ENCODE measurements at regions not wholly inside any gene's neighbourhood (a gene's known extent, or its start where the extent isn't known, plus 50 kb on each side); places are given as distances from the start of the nearest gene placed in this dataset.

DNA sequence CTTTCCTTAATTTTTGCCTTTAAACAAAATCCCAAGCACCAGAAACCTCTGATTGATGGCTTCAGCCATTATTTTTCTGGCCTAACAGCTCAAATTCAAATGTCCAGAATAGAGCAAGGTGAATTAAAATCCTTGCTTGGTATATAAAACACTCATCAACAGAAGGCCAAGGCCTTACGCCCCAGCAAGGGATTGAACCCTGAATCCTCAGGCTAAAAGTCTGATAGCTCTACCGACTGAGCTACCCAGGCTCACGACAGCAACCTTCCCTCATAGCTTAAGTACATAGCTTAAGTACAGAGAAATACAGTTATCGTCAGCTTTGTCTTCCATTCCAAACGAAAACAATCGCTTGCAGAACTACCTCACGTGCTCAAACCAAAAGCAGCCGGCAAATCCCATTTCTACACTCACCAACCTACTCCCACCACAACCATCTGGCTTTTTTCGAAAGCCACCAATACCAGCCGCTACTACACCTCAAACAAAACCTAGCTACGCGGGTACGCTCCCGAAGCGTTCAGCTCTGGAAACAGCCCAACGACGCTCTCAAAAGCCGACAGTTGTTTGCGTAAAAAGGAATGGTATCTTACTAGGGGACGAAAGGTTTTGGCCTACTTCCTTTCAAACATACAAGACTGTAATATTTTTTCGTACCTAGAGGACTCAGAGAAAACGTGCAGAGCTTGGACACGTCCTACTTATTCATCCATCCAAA, 167.5 kb downstream of the GPX5 start:
- Histone ChIP-seq H3K9me3 (replicated peaks in 1 of 3) (no peaks in the 10 kb centered on the region), H3K27ac (no peak overlapping the region), H3K4me3 (no peak overlapping the region), H3K36me3 (replicated peaks in 1 of 2) (no peaks in the 10 kb centered on the region), H3K27me3 (peaks cover 43% of the 10 kb centered on the region), H3K4me1 (replicated peaks in 1 of 2) (no peaks in the 10 kb centered on the region)
- TF ChIP-seq, protein P1, sequence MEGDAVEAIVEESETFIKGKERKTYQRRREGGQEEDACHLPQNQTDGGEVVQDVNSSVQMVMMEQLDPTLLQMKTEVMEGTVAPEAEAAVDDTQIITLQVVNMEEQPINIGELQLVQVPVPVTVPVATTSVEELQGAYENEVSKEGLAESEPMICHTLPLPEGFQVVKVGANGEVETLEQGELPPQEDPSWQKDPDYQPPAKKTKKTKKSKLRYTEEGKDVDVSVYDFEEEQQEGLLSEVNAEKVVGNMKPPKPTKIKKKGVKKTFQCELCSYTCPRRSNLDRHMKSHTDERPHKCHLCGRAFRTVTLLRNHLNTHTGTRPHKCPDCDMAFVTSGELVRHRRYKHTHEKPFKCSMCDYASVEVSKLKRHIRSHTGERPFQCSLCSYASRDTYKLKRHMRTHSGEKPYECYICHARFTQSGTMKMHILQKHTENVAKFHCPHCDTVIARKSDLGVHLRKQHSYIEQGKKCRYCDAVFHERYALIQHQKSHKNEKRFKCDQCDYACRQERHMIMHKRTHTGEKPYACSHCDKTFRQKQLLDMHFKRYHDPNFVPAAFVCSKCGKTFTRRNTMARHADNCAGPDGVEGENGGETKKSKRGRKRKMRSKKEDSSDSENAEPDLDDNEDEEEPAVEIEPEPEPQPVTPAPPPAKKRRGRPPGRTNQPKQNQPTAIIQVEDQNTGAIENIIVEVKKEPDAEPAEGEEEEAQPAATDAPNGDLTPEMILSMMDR (IDR thresholded peaks at IDR 0.05) = no peak
- no peak for TF ChIP-seq POLR2A (IDR thresholded peaks at IDR 0.05)
- no peak for DNase-seq
- WGBS, 4 donors = 35 to 57% (median 44%) methylated on average over 23 of the region's 23 CpGs
- intact Hi-C loops (cut with DNase I) = no loop called here

GRCh38 chr6:28693751-28694443, 168.2 kb downstream of the GPX5 start:
- H3K27me3 ChIP-seq = peaks cover 48% of the 10 kb centered on the region
- intact Hi-C loops (cut with DNase I) = no loop called here
- DNase-seq = no peak
- H3K4me3 ChIP-seq = no peak overlapping the region
- no peak for TF ChIP-seq POLR2A (IDR thresholded peaks at IDR 0.05)
- TF ChIP-seq, protein P1 (IDR thresholded peaks at IDR 0.05) = no peak
- 22 to 44% (median 24%) methylated on average over 26 of the region's 26 CpGs for WGBS, 4 donors
- no peaks in the 10 kb centered on the region for H3K36me3 ChIP-seq (replicated peaks in 1 of 2)
- H3K4me1 ChIP-seq (replicated peaks in 1 of 2) = no peaks in the 10 kb centered on the region
- H3K27ac ChIP-seq = no peak overlapping the region
- H3K9me3 ChIP-seq (replicated peaks in 1 of 3) = no peaks in the 10 kb centered on the region

GRCh38 chr6:28695715-28696114, 170.0 kb downstream of the GPX5 start:
- H3K27me3 ChIP-seq = peaks cover 48% of the 10 kb centered on the region
- intact Hi-C loops (cut with DNase I) = no loop called here
- WGBS, 4 donors = 24 to 81% (median 35%) methylated on average over 11 of the region's 11 CpGs
- no peaks in the 10 kb centered on the region for H3K9me3 ChIP-seq (replicated peaks in 1 of 3)
- TF ChIP-seq POLR2A (IDR thresholded peaks at IDR 0.05) = no peak
- TF ChIP-seq, protein P1 (IDR thresholded peaks at IDR 0.05) = no peak
- H3K27ac ChIP-seq = no peak overlapping the region
- no peaks in the 10 kb centered on the region for H3K36me3 ChIP-seq (replicated peaks in 1 of 2)
- no peak overlapping the region for H3K4me3 ChIP-seq
- no peak for DNase-seq
- H3K4me1 ChIP-seq (replicated peaks in 1 of 2) = no peaks in the 10 kb centered on the region

DNA sequence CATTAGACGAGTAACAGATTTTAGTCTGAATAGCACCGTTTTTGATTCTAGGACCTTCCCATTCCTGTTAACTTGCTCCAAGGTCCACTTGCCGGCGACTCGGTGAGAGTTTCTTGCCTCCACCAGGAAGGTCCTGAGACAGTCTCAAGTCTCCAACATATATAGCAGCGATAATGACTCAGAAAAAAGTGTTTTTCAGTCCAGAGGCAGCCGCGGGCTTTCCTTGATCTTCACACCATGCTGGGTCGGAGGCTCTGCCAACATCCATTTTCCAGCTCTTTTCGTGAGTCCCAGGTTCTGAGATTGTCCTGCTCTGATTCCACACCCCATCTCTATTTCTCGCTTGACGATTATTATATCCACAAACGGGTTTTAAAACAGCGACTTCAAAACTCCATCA, 170.5 kb downstream of the GPX5 start:
- intact Hi-C loops (cut with DNase I) = no loop called here
- WGBS, 4 donors = 17 to 46% (median 18%) methylated on average over 14 of the region's 14 CpGs
- H3K9me3 ChIP-seq (replicated peaks in 1 of 3) = no peaks in the 10 kb centered on the region
- DNase-seq = no peak
- TF ChIP-seq, protein P1 (IDR thresholded peaks at IDR 0.05) = no peak
- TF ChIP-seq POLR2A (IDR thresholded peaks at IDR 0.05) = no peak
- no peak overlapping the region for H3K27ac ChIP-seq
- H3K4me1 ChIP-seq (replicated peaks in 1 of 2) = no peaks in the 10 kb centered on the region
- peaks cover 48% of the 10 kb centered on the region for H3K27me3 ChIP-seq
- H3K4me3 ChIP-seq = no peak overlapping the region
- no peaks in the 10 kb centered on the region for H3K36me3 ChIP-seq (replicated peaks in 1 of 2)

Data from adrenal gland (tissue), 9 donors.